HepG2 (cell line): ENCODE measurements at regions not wholly inside any gene's neighbourhood (a gene's known extent, or its start where the extent isn't known, plus 50 kb on each side); places are given as distances from the start of the nearest gene placed in this dataset.
A peak's percentile ranks its signal among the peaks of the same experiment; 100 is the strongest.
"Not testable (repeated sequence)": the region's sequence is repeated elsewhere in the genome, so short reads cannot be mapped to it uniquely, and the experiment has no call there.

Experiments used
- ATF3 ChIP-seq: sonication (generic); formaldehyde crosslinking; IDR thresholded peaks from 2 replicates; pipeline ENCODE4 v1.4.0; 2020; ENCODE audit warnings: missing genetic modification reagents
- CEBPB ChIP-seq: IDR thresholded peaks from 2 replicates; pipeline ENCODE4 v1.6.1; 2011; ENCODE audit warnings: low read depth, low read length, improper control_type of control experiment, borderline replicate concordance
- EP300 ChIP-seq, 3 experiments: sonication (generic) in 1 of 3; formaldehyde crosslinking in 1 of 3; IDR thresholded peaks; 2 replicates each; pipeline versions ENCODE4 v1.5.1 to v1.6.1; 2011 to 2020; ENCODE audit warnings: low read depth in 2 of 3, low read length in 2 of 3, borderline replicate concordance in 1 of 3, improper control_type of control experiment in 1 of 3, mild to moderate bottlenecking in 1 of 3, missing genetic modification reagents in 1 of 3, moderate library complexity in 1 of 3
- GABPB1 ChIP-seq: IDR thresholded peaks from 2 replicates; pipeline ENCODE4 v1.6.1; 2016; ENCODE audit warnings: mild to moderate bottlenecking, missing genetic modification reagents, moderate library complexity, missing compliant biosample characterization
- GATAD2A ChIP-seq: IDR thresholded peaks from 2 replicates; pipeline ENCODE4 v1.6.1; 2016
- HIC2 ChIP-seq: sonication (generic); formaldehyde crosslinking; IDR thresholded peaks from 2 replicates; pipeline ENCODE4 v1.9.0; 2022; ENCODE audit warnings: low read depth, missing genetic modification reagents
- HOMEZ ChIP-seq: IDR thresholded peaks from 2 replicates; pipeline ENCODE4 v1.6.1; 2016; ENCODE audit warnings: low read depth
- KDM1A ChIP-seq: IDR thresholded peaks from 2 replicates; pipeline ENCODE4 v1.6.1; 2016; ENCODE audit warnings: missing compliant biosample characterization
- SALL1 ChIP-seq: sonication (generic); formaldehyde crosslinking; IDR thresholded peaks from 2 replicates; pipeline ENCODE4 v1.8.0; 2022; ENCODE audit warnings: mild to moderate bottlenecking, missing genetic modification reagents
- SOX13 ChIP-seq, 3 experiments: fragments of 450-650 bp in 1 of 3; sonication (generic) in 1 of 3; formaldehyde crosslinking in 1 of 3; IDR thresholded peaks in 2 of 3; conservative IDR thresholded peaks in 1 of 3; 2 replicates each; pipeline versions ENCODE4 v1.5.0 to v1.6.1; 2016 to 2020; ENCODE audit warnings: antibody characterized with exemption in 1 of 3, mild to moderate bottlenecking in 1 of 3, missing compliant biosample characterization in 1 of 3, missing genetic modification reagents in 1 of 3, moderate library complexity in 1 of 3
- SOX6 ChIP-seq, 2 experiments: fragments of 450-650 bp in 1 of 2; sonication (generic) in 1 of 2; formaldehyde crosslinking in 1 of 2; IDR thresholded peaks; 2 replicates each; pipeline versions ENCODE4 v1.4.0 to v1.6.1; 2017 to 2020; ENCODE audit warnings: antibody characterized with exemption in 1 of 2, mild to moderate bottlenecking in 1 of 2, missing genetic modification reagents in 1 of 2
- THAP11 ChIP-seq: IDR thresholded peaks from 2 replicates; pipeline ENCODE4 v1.6.1; 2016; ENCODE audit warnings: missing biosample characterization, missing genetic modification reagents
- ZBTB21 ChIP-seq: sonication (generic); formaldehyde crosslinking; IDR thresholded peaks from 2 replicates; pipeline ENCODE4 v1.4.0; 2020; ENCODE audit warnings: missing genetic modification reagents
- ZMYM2 ChIP-seq: sonication (generic); formaldehyde crosslinking; IDR thresholded peaks from 2 replicates; pipeline ENCODE4 v1.8.0; 2022; ENCODE audit warnings: mild to moderate bottlenecking, missing genetic modification reagents
- ZNF644 ChIP-seq: IDR thresholded peaks from 2 replicates; pipeline ENCODE4 v1.6.1; 2016; ENCODE audit warnings: low read depth
- TF ChIP-seq, protein P1 (sequence below): sonication (generic); formaldehyde crosslinking; IDR thresholded peaks from 2 replicates; pipeline ENCODE4 v1.5.1; 2020; ENCODE audit warnings: mild to moderate bottlenecking, missing genetic modification reagents
- TF ChIP-seq, protein P2 (sequence below), 2 experiments: fragments of 450-650 bp in 1 of 2; sonication (generic) in 1 of 2; formaldehyde crosslinking; IDR thresholded peaks; 2 replicates each; pipeline versions ENCODE4 v1.5.0 to v1.8.0; 2020 to 2022; ENCODE audit warnings: mild to moderate bottlenecking in 1 of 2, missing genetic modification reagents in 1 of 2

- TF ChIP-seq HOMEZ (peak; percentile 62; the same call in 1 of the 2 replicates), ZNF644 (CRISPR knock-in tag) (peak; percentile 90), ZMYM2 (CRISPR knock-in tag) (0 out of 2 replicates have a peak, but pooled peaks have one; percentile 18), ZBTB21 (CRISPR knock-in tag) (peak; percentile 27; the same call in 1 of the 2 replicates), CEBPB (peak; percentile 95), HIC2 (CRISPR knock-in tag) (0 out of 2 replicates have a peak, but pooled peaks have one; percentile 23), SOX13 (CRISPR knock-in tag; conservative IDR thresholded peaks at IDR 0.05 in 1 of 2, IDR thresholded peaks at IDR 0.05 in 1 of 2) (peak in 1 of 2 experiments; percentile 26; a peak in 1 of 4 replicates), SALL1 (CRISPR knock-in tag) (0 out of 2 replicates have a peak, but pooled peaks have one; percentile 25), GABPB1 (CRISPR knock-in tag) (peak; percentile 18; the same call in 1 of the 2 replicates), THAP11 (CRISPR knock-in tag) (peak; percentile 23; the same call in 1 of the 2 replicates), KDM1A (CRISPR knock-in tag) (peak; percentile 39; the same call in 1 of the 2 replicates), EP300 (IDR thresholded peaks at IDR 0.05; ENCODE audit: low read depth in 2 of 2, low read length in 2 of 2) (peak; percentile 43 to 44; a peak in 1 of 4 replicates), EP300 (CRISPR knock-in tag; IDR thresholded peaks at IDR 0.05; ENCODE audit: borderline replicate concordance) (peak; percentile 37; the same call in 1 of the 2 replicates), GATAD2A (peak; percentile 57), SOX6 (CRISPR knock-in tag; IDR thresholded peaks at IDR 0.05) (peak; percentile 35; the same call in 1 of the 2 replicates), ATF3 (peak; percentile 68)
- not testable (repeated sequence) for TF ChIP-seq SOX13, SOX6 (IDR thresholded peaks at IDR 0.05)
- TF ChIP-seq, protein P1, sequence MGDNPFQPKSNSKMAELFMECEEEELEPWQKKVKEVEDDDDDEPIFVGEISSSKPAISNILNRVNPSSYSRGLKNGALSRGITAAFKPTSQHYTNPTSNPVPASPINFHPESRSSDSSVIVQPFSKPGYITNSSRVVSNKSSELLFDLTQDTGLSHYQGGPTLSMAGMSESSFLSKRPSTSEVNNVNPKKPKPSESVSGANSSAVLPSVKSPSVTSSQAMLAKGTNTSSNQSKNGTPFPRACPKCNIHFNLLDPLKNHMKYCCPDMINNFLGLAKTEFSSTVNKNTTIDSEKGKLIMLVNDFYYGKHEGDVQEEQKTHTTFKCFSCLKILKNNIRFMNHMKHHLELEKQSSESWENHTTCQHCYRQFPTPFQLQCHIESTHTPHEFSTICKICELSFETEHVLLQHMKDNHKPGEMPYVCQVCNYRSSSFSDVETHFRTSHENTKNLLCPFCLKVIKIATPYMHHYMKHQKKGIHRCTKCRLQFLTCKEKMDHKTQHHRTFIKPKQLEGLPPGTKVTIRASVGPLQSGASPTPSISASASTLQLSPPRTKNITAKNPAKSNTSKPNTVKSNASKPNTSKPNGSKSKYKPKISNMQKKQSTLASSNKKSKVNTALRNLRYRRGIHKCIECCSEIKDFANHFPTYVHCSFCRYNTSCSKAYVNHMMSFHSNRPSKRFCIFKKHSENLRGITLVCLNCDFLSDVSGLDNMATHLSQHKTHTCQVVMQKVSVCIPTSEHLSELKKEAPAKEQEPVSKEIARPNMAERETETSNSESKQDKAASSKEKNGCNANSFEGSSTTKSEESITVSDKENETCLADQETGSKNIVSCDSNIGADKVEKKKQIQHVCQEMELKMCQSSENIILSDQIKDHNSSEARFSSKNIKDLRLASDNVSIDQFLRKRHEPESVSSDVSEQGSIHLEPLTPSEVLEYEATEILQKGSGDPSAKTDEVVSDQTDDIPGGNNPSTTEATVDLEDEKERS (CRISPR knock-in tag) = 0 out of 2 replicates have a peak, but pooled peaks have one; percentile 66
- TF ChIP-seq, protein P2, sequence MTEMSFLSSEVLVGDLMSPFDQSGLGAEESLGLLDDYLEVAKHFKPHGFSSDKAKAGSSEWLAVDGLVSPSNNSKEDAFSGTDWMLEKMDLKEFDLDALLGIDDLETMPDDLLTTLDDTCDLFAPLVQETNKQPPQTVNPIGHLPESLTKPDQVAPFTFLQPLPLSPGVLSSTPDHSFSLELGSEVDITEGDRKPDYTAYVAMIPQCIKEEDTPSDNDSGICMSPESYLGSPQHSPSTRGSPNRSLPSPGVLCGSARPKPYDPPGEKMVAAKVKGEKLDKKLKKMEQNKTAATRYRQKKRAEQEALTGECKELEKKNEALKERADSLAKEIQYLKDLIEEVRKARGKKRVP (CRISPR knock-in tag; IDR thresholded peaks at IDR 0.05) = peak in 1 of 2 experiments; percentile 96; a peak in 2 of 4 replicates
Observed at GRCh38 chr1:121511455-121511854, 326.7 kb downstream of the SRGAP2C start (continued).
